Activated CD4-positive, alpha-beta T cell treated with anti-CD3 and anti-CD28 coated beads, Interleukin-2, Interleukin-6, amounts not matched to agents 100 ng/mL and 50 ng/mL, durations not matched to agents 16 hours and 8 hours (primary cell): ENCODE measurements at regions not wholly inside any gene's neighbourhood (a gene's known extent, or its start where the extent isn't known, plus 50 kb on each side); places are given as distances from the start of the nearest gene placed in this dataset.
"Not testable (repeated sequence)": the region's sequence is repeated elsewhere in the genome, so short reads cannot be mapped to it uniquely, and the experiment has no call there.

ENCODE experiments used
- DNase-seq: peaks from one replicate; pipeline ENCODE4 v3.0.0-alpha.2; 2020

GRCh38 chr10:123270806-123271205 is 116.6 kb downstream of the BUB3 start:
- DNase-seq: no peak

GRCh38 chr10:123272171-123272570 is 118.0 kb downstream of the BUB3 start:
- no peak for DNase-seq

- DNase-seq: no peak
Observed at GRCh38 chr10:123274306-123275135, 120.3 kb downstream of the BUB3 start.

- no peak for DNase-seq
Observed at GRCh38 chr10:123275136-123275564, 120.9 kb downstream of the BUB3 start.

- DNase-seq: no peak
Observed at GRCh38 chr10:123278445-123278844, 124.2 kb downstream of the BUB3 start.

GRCh38 chr10:123283371-123283770 is 129.2 kb downstream of the BUB3 start:
- not testable (repeated sequence) for DNase-seq

GRCh38 chr10:123284022-123284421 is 129.8 kb downstream of the BUB3 start:
- DNase-seq: no peak

- peak; percentile 79 for DNase-seq
Observed at GRCh38 chr10:123287594-123288247, 133.5 kb downstream of the BUB3 start.

- no peak for DNase-seq
Observed at GRCh38 chr10:123289432-123289831, 135.2 kb downstream of the BUB3 start.

GRCh38 chr10:123294109-123294508 is 139.9 kb downstream of the BUB3 start:
- no peak for DNase-seq

- DNase-seq: no peak
Observed at GRCh38 chr10:123294886-123295285, 140.7 kb downstream of the BUB3 start.

GRCh38 chr10:123295644-123296043 is 141.4 kb downstream of the BUB3 start:
- no peak for DNase-seq

- DNase-seq: no peak
Observed at GRCh38 chr10:123297175-123297574, 143.0 kb downstream of the BUB3 start.

GRCh38 chr10:123298583-123298982 is 144.4 kb downstream of the BUB3 start:
- DNase-seq: no peak

- DNase-seq: no peak
Observed at GRCh38 chr10:123299598-123299997, 145.4 kb downstream of the BUB3 start.

- no peak for DNase-seq
Observed at GRCh38 chr10:123301077-123301857, 147.1 kb downstream of the BUB3 start.

- DNase-seq: no peak
Observed at GRCh38 chr10:123303581-123304337, 149.6 kb downstream of the BUB3 start.

GRCh38 chr10:123305671-123306070 is 151.5 kb downstream of the BUB3 start:
- DNase-seq: no peak

GRCh38 chr10:123306290-123306689 is 152.1 kb downstream of the BUB3 start:
- DNase-seq: no peak

- DNase-seq: no peak
Observed at GRCh38 chr10:123309731-123310130, 155.5 kb downstream of the BUB3 start.

GRCh38 chr10:123316776-123317175 is 162.6 kb downstream of the BUB3 start:
- DNase-seq: no peak

GRCh38 chr10:123318516-123318915 is 164.3 kb downstream of the BUB3 start:
- no peak for DNase-seq

GRCh38 chr10:123320091-123320490 is 165.9 kb downstream of the BUB3 start:
- no peak for DNase-seq
